ENCODE measurements at regions not wholly inside any gene's neighbourhood (a gene's known extent, or its start where the extent isn't known, plus 50 kb on each side); places are given as distances from the start of the nearest gene placed in this dataset.
"Not testable (repeated sequence)": the region's sequence is repeated elsewhere in the genome, so short reads cannot be mapped to it uniquely, and the experiment has no call there.

- no peak for DNase-seq
Observed at GRCh38 chr1:121443001-121443540, 258.3 kb downstream of the SRGAP2C start.

GRCh38 chr1:121444096-121444495 lies 259.3 kb downstream of the SRGAP2C start:
- DNase-seq = no peak

- no peak for DNase-seq
Observed at GRCh38 chr1:121445679-121446078, 260.9 kb downstream of the SRGAP2C start.

- DNase-seq = not testable (repeated sequence)
Observed at GRCh38 chr1:121447280-121447923, 262.6 kb downstream of the SRGAP2C start.

GRCh38 chr1:121448064-121448463 lies 263.3 kb downstream of the SRGAP2C start:
- DNase-seq = not testable (repeated sequence)

GRCh38 chr1:121448851-121449250 lies 264.1 kb downstream of the SRGAP2C start:
- no peak for DNase-seq

GRCh38 chr1:121452484-121452883 lies 267.7 kb downstream of the SRGAP2C start:
- no peak for DNase-seq

- DNase-seq = no peak
Observed at GRCh38 chr1:121458291-121459048, 273.7 kb downstream of the SRGAP2C start.

- DNase-seq = no peak
Observed at GRCh38 chr1:121459235-121459634, 274.5 kb downstream of the SRGAP2C start.

- not testable (repeated sequence) for DNase-seq
Observed at GRCh38 chr1:121469395-121469794, 284.6 kb downstream of the SRGAP2C start.

- DNase-seq = not testable (repeated sequence)
Observed at GRCh38 chr1:121470401-121470800, 285.6 kb downstream of the SRGAP2C start.

GRCh38 chr1:121471523-121471922 lies 286.7 kb downstream of the SRGAP2C start:
- no peak for DNase-seq

GRCh38 chr1:121472017-121472416 lies 287.2 kb downstream of the SRGAP2C start:
- no peak for DNase-seq

- DNase-seq = no peak
Observed at GRCh38 chr1:121483234-121483633, 298.5 kb downstream of the SRGAP2C start.

- DNase-seq = no peak
Observed at GRCh38 chr1:121483961-121484424, 299.2 kb downstream of the SRGAP2C start.

- not testable (repeated sequence) for DNase-seq
Observed at GRCh38 chr1:121494796-121495195, 310.0 kb downstream of the SRGAP2C start.

- DNase-seq = not testable (repeated sequence)
Observed at GRCh38 chr1:121511455-121511854, 326.7 kb downstream of the SRGAP2C start.

- DNase-seq = not testable (repeated sequence)
Observed at GRCh38 chr1:121511876-121512275, 327.1 kb downstream of the SRGAP2C start.

- DNase-seq = no peak
Observed at GRCh38 chr1:121515235-121515634, 330.5 kb downstream of the SRGAP2C start.

- DNase-seq = no peak
Observed at GRCh38 chr1:121516234-121516967, 331.6 kb downstream of the SRGAP2C start.

- no peak for DNase-seq
Observed at GRCh38 chr1:121517586-121518230, 332.9 kb downstream of the SRGAP2C start.

- DNase-seq = no peak
Observed at GRCh38 chr1:121518726-121519041, 333.9 kb downstream of the SRGAP2C start.
